GM19438 (cell line): ENCODE measurements at regions not wholly inside any gene's neighbourhood (a gene's known extent, or its start where the extent isn't known, plus 50 kb on each side); places are given as distances from the start of the nearest gene placed in this dataset.
"Not testable (repeated sequence)": the region's sequence is repeated elsewhere in the genome, so short reads cannot be mapped to it uniquely, and the experiment has no call there.

Experiments used
- ATAC-seq: cut with Tn5 transposase; IDR thresholded peaks from one replicate; pipeline ENCODE4 v1.9.1; 2021; ENCODE audit warnings: low read depth; ENCODE audit not compliant: unreplicated experiment

GRCh38 chrX:14352511-14352910 is 176.8 kb upstream of the GLRA2 start:
- ATAC-seq: no peak

- ATAC-seq: no peak
These were observed 177.6 kb upstream of the GLRA2 start for GRCh38 chrX:14351611-14352303.

GRCh38 chrX:14347523-14347922 is 181.8 kb upstream of the GLRA2 start:
- no peak for ATAC-seq

GRCh38 chrX:14344172-14344940 is 185.0 kb upstream of the GLRA2 start:
- ATAC-seq: no peak

GRCh38 chrX:14309431-14309830 is 219.9 kb upstream of the GLRA2 start:
- no peak for ATAC-seq

- ATAC-seq: not testable (repeated sequence)
These were observed 220.4 kb upstream of the GLRA2 start for GRCh38 chrX:14308976-14309375.

GRCh38 chrX:14303891-14304290 is 225.4 kb upstream of the GLRA2 start:
- no peak for ATAC-seq

GRCh38 chrX:14302561-14302960 is 226.8 kb upstream of the GLRA2 start:
- not testable (repeated sequence) for ATAC-seq

GRCh38 chrX:14300376-14300775 is 229.0 kb upstream of the GLRA2 start:
- no peak for ATAC-seq

- ATAC-seq: no peak
These were observed 233.9 kb upstream of the GLRA2 start for GRCh38 chrX:14295426-14295825.

- ATAC-seq: no peak
These were observed 237.5 kb upstream of the GLRA2 start for GRCh38 chrX:14291666-14292500.

GRCh38 chrX:14290335-14290734 is 239.0 kb upstream of the GLRA2 start:
- no peak for ATAC-seq

GRCh38 chrX:14274691-14275090 is 245.0 kb upstream of the GEMIN8 start:
- ATAC-seq: no peak

- no peak for ATAC-seq
These were observed 237.5 kb upstream of the GEMIN8 start for GRCh38 chrX:14267216-14267615.

- ATAC-seq: no peak
These were observed 237.0 kb upstream of the GEMIN8 start for GRCh38 chrX:14266705-14267104.

GRCh38 chrX:14243823-14244222 is 214.1 kb upstream of the GEMIN8 start:
- ATAC-seq: no peak

- ATAC-seq: no peak
These were observed 205.3 kb upstream of the GEMIN8 start for GRCh38 chrX:14235004-14235403.

- no peak for ATAC-seq
These were observed 203.0 kb upstream of the GEMIN8 start for GRCh38 chrX:14232688-14233087.

- ATAC-seq: no peak
These were observed 198.9 kb upstream of the GEMIN8 start for GRCh38 chrX:14228611-14229010.

- no peak for ATAC-seq
These were observed 190.8 kb upstream of the GEMIN8 start for GRCh38 chrX:14220386-14220944.

GRCh38 chrX:14209034-14209433 is 179.3 kb upstream of the GEMIN8 start:
- no peak for ATAC-seq
